GM19025 (cell line): ENCODE measurements at regions not wholly inside any gene's neighbourhood (a gene's known extent, or its start where the extent isn't known, plus 50 kb on each side); places are given as distances from the start of the nearest gene placed in this dataset.

ENCODE experiments used
- ATAC-seq: cut with Tn5 transposase; IDR thresholded peaks from one replicate; pipeline ENCODE4 v1.9.1; 2021; ENCODE audit warnings: mild to moderate bottlenecking, low read depth, moderate library complexity; ENCODE audit not compliant: unreplicated experiment

DNA sequence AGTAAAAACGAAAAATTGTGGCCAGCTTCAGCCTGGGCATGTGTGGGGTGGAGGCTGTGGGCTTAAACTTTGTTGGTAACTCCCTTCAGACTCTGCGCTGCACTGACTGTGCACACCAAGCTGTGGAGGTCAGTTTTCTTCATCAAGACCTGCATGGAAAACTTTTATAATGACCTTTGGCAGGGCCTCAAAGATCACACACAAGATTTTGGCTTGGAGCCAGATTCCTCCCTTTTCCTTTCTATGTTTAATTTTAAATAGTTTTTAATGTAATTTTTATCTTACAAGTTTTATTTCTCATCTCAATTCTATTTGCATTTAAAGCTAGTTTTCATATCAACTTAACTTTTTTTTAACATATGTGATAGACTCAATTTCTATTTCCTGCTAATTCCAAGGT is 1211.1 kb upstream of the CDH18 start:
- ATAC-seq: no peak

DNA sequence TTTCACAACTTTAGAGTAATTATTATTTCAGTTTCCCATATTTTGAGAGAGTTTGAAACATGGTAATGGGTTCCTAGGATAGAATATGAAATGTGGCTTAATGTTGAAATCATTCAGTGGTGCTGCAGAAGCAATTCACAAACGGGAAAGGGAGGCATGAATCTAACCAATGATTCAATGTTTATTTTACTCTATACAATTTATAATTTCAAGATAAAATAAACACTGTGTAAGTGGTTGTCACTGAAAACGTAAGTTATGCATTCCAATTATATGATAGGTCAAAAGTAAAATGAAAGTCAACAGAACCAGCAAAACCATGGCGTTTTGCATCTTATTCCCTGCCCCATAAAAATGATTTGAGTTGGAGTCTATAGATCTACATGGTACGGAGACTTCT is 1207.1 kb upstream of the CDH18 start:
- no peak for ATAC-seq

DNA sequence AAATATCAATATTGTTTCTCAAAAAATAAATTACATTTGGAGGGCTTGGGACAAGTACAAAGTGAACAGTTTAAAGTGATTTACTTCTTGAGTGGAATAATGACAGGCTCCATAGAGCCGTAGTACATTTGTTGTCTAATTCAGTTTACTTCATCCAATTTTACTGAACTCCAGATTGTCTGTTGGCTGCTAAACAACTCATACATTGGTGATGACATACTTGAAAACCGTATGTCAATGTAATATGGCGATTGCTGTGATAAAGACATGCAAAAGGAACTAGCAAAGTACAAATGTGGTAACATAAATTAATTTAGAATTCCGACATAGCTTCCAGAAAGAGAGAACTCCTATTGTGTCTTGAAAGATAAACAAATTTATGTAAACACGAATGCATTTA is 1197.5 kb upstream of the CDH18 start:
- no peak for ATAC-seq

GRCh38 chr5:21184581-21184980 is 1196.6 kb upstream of the CDH18 start:
- no peak for ATAC-seq

DNA sequence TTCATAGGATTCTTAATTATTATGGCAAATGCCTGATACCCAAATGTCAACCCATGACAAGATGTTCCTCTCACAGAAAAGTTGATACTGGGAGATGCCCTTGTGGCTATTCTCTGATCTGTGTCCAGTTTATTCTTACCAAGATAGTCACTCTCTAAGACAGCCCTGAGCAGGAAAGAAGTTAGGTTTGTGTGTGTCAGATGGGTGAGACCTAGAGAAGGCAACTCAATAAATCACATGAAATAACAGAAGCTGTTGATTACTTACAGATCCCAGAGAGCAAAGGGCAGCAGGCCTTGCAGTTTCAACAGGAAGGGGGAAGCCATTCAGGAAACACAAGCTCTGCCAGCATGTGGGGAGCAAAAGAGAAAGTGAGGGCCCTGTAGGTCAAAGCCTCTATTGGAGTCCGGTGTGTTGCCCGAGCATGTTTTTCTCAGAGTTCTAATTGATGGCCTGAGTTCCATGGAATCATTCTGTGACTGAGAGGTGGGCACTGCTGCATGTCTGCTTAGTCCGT is 1193.7 kb upstream of the CDH18 start:
- ATAC-seq: no peak

DNA sequence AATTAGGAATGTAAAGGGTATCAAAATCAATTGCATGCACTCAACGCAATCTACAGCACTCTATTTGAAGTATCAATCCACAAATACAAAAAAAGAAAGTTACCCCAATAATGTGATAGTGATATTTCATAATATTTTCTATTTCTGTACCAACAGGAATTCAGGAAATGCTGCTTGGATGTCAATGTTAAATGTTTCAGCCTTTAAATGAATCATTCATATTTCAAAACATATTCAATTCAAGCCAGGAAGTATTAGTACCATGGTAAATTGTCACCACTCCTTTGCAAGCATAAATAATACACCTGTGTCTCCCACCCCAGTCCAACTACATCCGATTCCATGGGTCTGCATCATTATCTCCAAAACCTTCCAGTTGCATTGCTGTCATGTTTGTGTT is 1185.5 kb upstream of the CDH18 start:
- no peak for ATAC-seq

DNA sequence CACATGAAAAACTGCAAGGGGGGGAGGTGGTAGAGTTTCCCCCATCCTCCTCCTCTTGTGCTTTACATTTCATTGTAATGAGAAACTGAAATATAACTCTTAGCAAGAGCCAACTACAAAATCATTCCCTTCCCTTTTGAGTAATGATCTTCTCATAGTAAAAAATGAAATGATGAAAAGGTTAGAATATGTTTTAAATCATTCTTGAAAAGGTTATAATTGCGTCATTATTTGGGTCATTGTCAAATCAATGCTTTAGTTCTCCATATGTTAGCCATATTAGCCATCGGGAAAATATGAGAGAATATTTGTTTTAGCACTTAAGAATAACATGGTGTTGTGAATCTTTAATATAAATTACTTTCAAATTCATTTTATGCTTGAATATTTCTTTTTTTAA is 1185.0 kb upstream of the CDH18 start:
- no peak for ATAC-seq

- ATAC-seq: no peak
Observed at GRCh38 chr5:21171038-21171437, 1183.0 kb upstream of the CDH18 start.

- no peak for ATAC-seq
Observed at GRCh38 chr5:21168557-21168956, 1180.6 kb upstream of the CDH18 start.

DNA sequence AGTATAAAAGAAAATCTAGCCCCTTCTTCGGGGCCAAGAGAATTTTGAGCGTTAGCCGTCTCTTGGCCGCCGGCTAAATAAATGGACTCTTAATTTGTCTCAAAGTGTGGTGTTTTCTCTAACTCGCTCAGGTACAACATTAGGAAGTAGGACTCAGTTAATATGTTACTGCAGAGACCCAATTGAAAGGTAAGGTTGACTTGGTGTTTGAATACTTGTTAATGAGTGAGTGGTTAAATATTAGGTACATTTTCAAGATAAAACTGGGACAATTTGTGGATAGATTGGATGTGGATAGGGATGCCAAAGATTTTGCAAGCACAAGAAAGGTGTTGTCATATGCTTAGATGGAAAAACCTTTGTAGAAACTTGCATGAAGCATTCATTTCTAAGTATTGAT is 1177.3 kb upstream of the CDH18 start:
- no peak for ATAC-seq

- no peak for ATAC-seq
Observed at GRCh38 chr5:21164425-21164824, 1176.4 kb upstream of the CDH18 start.

- no peak for ATAC-seq
Observed at GRCh38 chr5:21159510-21160059, 1171.6 kb upstream of the CDH18 start.

GRCh38 chr5:21154526-21154925 is 1166.5 kb upstream of the CDH18 start:
- no peak for ATAC-seq

DNA sequence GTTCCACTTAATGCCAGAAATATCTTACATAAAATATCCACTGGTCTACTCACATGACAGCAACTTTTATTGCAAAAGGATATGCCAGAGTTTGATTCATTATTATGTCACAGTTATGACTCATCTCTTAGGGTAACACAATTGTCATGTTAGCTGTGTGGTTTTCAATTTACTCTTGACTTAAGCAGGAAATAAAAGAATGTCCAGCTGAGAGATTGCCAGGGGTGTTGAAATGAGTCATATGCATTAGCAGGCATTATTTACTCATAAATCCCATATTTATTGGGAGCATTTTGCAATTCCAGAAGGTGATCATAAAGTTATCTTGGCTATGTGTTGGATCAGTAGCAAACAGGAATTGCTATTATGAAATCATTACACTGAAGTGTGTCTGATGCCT is 1164.6 kb upstream of the CDH18 start:
- no peak for ATAC-seq

DNA sequence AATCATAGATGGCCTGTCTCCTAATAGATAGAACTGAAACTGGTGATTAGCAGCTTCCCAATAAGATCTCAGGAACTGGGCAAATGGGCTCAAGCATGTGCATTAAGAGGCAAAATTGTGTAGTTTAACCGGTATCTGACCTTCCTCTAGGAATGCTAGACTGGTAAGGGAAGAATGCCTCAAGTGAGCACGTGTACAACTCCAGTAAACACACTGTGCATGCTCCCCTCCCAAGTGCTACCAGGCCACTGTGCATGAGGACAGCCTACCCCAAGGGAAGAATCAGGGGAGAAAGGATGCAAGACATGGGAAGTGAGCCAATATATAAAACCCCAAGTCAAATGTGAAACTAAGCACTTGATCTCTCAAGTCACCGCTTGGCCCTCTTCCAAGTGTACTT is 1157.4 kb upstream of the CDH18 start:
- ATAC-seq: no peak

GRCh38 chr5:21143686-21144085 is 1155.7 kb upstream of the CDH18 start:
- no peak for ATAC-seq

- no peak for ATAC-seq
Observed at GRCh38 chr5:21142791-21143190, 1154.8 kb upstream of the CDH18 start.

DNA sequence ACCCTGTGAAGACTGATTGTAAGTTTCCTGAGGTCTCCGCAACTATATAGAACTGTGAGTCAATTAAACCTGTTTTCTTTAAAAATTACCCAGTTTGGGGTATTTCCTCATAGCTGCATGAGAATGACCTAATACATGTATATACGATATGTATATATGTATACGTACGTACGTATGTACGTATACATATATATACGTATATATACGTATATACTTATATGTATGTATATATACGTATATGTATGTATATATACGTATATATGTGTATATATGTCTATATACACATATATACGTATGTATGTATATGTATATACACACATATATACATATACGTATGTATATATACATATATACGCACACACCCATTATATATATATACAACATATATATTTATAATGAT is 1153.0 kb upstream of the CDH18 start:
- ATAC-seq: no peak

- no peak for ATAC-seq
Observed at GRCh38 chr5:21126236-21126635, 1138.2 kb upstream of the CDH18 start.

DNA sequence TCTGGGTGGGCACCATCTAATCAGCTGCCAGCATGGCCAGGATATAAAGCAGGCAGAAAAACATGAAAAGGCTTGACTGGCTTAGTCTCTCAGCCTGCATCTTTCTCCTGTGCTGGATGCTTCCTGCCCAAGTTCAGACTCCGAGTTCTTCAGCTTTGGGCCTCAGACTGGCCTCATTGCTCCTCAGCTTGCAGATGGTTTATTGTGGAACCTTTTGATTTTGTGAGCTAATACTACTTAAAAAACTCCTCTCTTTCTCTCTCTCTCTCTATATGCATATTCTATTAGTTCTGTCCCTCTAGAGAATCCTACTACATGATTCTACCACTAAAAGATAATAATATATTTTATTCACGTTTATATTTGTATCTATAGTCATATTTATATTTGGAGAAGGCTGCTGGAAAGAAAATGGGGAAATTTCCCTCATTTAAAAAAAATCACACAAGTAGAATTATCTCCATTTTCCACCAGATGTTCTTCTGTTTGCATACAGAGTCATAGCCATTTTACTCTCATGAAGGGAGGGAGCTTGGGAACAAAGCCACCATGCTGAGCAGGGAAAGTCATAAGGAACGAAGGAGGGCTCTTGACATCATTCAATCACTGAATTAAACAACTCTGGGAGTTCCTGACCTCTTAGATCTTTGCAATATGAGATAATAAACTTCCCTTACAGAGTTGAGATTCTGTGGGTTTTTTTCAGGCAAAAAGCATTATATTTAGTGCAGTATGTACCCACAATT is 1137.4 kb upstream of the CDH18 start:
- ATAC-seq: no peak

DNA sequence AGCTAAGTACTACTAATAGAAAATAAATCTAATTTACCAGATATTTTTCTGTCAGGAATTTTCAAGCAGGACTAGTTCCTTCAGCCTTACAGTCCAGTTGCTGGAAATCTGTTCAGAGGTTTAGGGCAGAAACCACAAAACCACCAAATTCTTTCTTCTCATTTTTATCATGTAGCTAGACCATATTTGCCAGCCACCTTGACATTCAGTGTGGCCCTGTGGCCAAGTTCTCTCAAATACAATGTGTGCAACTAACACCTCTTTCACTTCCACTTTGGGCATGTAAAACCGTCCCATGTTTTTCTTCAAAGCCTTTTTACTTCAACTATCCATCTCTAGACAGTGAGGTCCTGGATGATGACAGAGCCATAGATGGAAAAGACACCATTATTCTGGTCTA is 1133.2 kb upstream of the CDH18 start:
- no peak for ATAC-seq

GRCh38 chr5:21097661-21098060 is 1109.7 kb upstream of the CDH18 start:
- ATAC-seq: no peak
